ENCODE measurements at regions not wholly inside any gene's neighbourhood (a gene's known extent, or its start where the extent isn't known, plus 50 kb on each side); places are given as distances from the start of the nearest gene placed in this dataset.

- TF ChIP-seq CTCF (conservative IDR thresholded peaks at IDR 0.05) (no peak), EZH2 (IDR thresholded peaks at IDR 0.05; ENCODE audit: low read depth) (no peak)
Observed at GRCh38 chrX:112470551-112470950, 209.2 kb downstream of the LHFPL1 start.
